SKM-1 treated with dmso at 0.1 percent for 144 hours (cell line): ENCODE measurements at regions not wholly inside any gene's neighbourhood (a gene's known extent, or its start where the extent isn't known, plus 50 kb on each side); places are given as distances from the start of the nearest gene placed in this dataset.
A peak's percentile ranks its signal among the peaks of the same experiment; 100 is the strongest.
"Not testable (repeated sequence)": the region's sequence is repeated elsewhere in the genome, so short reads cannot be mapped to it uniquely, and the experiment has no call there.

Experiments
- DNase-seq: peaks from one replicate; lab custom pipeline; 2025; ENCODE audit not compliant: unreplicated experiment; lab: John Stamatoyannopoulos, UW

- DNase-seq = no peak
Observed at GRCh38 chr5:158223054-158223600, 364.2 kb upstream of the CLINT1 start.

DNA sequence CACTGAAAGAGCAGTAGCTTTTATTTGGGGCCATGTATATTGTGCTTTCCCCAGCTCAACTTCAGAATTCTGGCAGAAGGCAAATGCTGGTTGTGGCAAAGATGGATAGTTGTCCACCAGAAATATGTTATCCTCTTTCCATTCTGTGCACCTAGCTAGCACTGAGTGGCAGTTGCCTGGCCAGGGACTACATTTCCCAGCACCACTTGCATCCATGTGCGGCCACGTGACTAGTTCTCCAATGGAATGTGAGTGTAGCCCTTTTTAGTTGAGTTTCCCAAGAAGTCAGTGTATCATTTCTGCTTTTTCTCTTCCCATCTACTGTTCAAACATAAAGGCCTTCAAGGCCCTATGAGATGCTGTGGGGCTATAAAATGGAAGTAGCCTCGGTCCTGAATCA is 354.0 kb upstream of the CLINT1 start:
- DNase-seq = no peak

DNA sequence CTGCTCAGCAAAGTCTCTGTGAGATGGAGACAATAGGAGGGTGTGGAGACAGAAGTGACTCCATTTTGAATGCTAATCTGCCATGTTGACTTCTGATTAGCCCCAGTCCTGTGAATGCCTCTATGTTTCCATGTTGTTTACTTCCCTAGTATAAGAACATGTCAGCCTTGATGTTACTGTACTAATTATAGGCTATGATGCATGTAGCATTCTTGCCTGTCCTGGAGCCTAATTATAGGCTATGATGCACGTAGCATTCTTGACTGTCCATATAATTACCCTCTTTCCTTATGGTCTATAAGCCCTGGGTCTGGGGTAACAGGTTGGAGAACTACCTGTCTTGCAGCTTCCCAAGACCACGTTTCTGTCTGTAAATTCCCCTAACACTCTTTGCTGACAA is 353.3 kb upstream of the CLINT1 start:
- DNase-seq = no peak

DNA sequence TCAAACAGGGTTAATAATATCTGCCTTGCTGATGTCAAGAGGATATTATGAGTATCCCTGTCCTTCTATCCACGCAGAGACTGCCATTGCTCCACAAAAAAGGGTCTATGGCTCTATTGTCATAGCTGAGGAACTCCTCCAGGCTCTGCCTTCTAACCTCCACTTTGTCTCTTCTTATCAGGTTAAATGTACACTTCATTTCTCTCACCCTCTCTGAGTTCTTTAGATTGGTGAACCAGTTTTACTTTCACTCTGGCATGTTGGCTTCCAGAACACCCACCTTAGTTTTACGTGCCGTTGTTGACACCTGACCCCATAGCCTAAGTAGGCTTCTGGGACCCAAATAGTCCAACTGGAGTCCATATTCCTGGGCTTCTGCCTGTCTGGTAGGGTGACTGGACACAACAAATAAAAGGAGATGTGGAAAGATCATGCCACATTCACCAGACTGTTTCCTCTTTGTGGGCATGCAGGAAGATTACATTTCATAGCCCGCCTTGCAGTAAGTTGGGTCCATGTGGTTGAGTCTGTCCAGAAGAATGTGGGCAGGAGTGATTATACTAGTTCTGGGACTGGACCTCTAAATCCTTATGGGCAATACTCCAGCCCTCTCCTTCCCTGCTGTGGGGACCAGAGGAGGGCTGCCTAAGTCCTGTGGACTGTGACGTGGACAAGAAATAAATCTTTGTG is 350.4 kb upstream of the CLINT1 start:
- DNase-seq = no peak

DNA sequence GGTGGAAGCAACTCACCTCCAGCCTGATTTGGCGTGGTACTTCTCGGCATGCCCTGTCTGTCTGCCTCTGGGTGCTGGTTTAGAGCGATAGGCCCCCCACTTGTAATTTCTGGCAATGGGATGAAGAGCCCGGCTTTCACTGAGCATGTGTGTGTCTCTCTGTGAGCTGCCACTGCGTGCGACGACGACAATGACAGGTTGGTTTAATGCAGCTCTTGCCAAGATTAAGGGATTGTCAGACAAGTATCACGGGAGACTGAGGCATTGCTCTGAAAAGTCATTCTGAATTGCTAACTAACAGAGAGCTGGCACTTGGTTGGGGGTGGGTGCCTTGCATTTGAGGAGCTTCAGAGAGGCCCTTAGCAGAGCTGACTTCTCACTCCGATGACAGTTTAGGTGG is 348.8 kb upstream of the CLINT1 start:
- no peak for DNase-seq

DNA sequence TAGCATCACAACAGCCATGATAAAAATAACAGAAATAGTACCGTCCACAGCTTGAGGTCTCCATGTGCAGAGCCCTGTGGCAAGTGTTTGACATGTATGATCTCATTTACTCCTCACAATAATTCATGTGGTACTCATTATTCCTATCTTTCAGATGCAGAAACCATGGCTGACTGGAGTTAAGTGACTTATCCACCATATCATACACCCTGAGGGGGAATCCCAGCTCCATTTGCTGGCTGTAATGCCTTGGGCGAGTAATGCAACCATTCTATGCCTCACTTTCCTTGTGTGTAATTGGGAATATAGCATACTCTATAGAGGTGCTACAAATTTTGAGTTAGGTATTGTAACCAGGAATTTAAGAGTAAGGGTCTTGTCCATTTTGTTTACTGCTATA is 347.0 kb upstream of the CLINT1 start:
- no peak for DNase-seq

- no peak for DNase-seq
Observed at GRCh38 chr5:158203261-158203660, 344.3 kb upstream of the CLINT1 start.

- DNase-seq = no peak
Observed at GRCh38 chr5:158202801-158203200, 343.9 kb upstream of the CLINT1 start.

DNA sequence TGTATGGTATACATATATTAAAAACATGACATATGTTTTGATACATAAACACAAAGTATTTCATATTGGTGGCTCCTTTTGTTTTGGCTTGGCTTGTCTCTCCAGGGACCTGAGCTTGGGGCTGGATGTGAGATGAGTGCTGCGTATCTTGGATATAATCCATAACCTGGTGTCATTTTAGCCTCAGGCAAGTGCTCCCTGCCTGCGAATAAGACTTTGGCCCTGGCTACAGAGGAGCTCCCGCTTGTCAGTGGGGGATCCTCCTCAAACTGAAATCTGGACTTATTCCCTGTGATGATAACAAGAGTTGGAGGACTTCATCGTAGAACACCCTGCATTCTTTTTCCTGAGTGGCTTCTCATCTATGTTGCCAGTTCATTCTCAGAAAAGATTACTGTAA is 341.7 kb upstream of the CLINT1 start:
- DNase-seq = no peak

DNA sequence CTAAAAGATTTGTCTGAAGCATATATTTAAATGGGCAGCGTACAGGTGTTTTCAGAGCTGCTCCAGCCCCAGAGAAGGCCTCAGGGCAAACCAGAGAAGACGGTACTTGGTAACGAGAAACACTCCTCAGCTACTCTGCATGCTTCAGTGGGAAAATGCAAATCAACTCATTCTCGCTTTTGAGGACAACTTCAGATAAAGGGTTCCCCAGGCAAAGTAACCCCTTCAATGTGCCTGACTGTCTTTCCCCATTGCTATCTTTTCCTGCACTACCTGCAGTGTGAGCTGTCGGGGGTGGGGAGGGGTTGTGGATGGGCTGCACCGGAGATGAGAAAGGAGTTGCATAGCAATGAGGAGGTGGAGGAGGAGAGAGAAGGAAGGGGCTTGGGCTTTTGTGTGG is 339.7 kb upstream of the CLINT1 start:
- DNase-seq = no peak

- DNase-seq = no peak
Observed at GRCh38 chr5:158195416-158196210, 336.7 kb upstream of the CLINT1 start.

DNA sequence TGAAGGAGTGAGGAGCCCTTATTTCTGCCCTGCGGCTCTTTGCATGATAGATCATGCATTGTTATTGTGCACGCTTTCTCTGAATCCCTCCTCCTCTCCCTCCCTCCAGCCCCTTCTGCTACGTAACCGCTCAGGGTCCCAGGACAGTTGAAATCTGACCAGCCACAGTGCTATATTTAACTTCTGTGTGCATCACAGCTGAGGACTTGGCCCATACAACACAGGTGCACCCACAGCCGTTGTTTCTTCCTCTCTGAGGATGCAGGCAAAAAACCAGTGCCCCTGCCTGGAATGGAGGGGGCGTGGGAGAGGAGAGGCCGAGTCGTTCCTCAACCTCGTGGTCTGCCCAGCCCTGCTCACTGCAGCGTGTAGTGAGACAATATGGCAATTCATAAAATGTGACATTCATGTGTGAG is 335.6 kb upstream of the CLINT1 start:
- DNase-seq = no peak

- not testable (repeated sequence) for DNase-seq
Observed at GRCh38 chr5:158193395-158193794, 334.4 kb upstream of the CLINT1 start.

DNA sequence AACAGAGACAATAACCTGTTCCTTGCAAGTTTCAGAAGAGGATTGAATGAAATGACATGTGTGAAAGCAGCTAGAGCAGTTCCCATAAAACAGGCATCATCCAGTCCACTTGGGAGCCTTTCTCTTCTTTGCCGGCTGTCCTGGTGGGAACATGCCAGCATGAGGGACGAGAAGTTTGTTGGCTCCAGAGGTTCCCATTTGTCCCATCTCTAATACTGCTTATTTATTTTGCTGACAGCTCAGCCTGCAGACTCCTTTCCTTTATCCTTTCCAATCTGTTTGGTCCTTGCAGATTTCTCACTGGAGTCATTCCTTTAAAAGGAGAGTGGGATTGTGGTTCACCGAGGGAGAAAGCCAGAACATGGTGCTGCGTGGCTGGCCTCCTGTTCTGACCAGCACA is 321.5 kb upstream of the CLINT1 start:
- no peak for DNase-seq

GRCh38 chr5:158179271-158179670 is 320.3 kb upstream of the CLINT1 start:
- no peak for DNase-seq

DNA sequence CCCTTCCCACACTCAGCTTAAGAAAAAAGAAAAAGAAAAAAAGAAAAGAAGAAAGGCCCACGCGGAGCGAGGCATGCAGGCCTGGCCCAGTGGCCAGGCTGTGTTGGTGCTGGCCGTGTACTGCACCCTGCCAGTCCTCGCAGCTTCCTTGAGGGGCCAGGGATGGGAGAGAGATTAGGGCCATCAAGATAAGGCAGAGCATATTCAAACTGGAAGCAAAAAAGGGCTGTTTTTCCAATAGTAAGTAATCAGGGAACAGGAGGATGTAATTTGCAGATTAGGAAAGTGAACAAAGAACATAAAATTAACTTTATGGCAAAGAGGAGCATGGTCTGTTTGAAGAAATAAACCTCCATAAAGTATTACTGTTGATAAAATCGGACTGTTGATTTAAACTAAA is 319.6 kb upstream of the CLINT1 start:
- DNase-seq = no peak

DNA sequence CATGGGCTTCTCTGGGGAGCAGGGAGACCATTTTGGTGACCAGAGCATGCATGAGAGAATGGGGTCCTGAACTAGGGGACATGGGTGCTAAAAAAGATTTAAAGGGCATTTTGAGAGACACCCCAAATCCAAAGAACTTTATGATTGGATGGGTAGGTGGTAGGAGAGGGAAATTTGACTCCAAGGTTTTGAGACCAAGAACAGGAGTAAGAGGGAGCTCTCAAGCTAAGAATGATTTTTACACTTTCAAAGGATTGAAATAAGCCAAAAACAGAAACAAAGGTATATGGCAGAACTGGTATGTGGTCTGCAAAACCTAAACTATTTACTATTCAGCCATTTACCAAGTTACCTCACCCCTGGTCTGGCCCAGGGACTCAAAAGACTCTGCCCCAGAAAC is 318.2 kb upstream of the CLINT1 start:
- no peak for DNase-seq

DNA sequence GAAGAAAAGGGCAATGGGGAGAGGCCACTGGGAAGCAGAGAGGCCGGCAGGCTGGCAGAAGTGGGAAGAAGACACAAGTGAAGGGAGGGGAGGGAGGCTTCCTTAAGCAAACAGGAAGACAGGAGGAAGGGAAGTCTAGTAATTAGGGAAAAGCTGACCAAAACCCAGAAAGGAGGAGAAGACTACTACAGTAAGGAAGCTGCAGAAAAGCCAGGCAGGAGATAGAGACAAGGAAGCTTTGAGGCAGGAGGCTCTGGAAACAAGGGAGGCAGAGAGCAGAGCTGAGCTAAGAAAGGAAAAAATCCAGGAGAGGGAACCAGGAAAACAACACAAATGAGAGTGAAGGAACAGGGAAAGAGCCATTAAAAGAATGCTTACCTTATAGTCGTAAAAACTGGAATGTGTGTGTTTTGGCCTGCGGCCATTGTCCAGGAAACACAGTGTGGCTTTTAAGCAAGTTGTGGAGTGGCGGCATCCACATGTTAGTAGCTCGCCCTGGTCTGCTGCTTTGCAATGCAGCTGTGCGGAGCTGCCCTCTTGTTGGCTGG is 317.1 kb upstream of the CLINT1 start:
- DNase-seq = no peak

GRCh38 chr5:158174918-158175851 is 316.2 kb upstream of the CLINT1 start:
- DNase-seq = peak; percentile 19

GRCh38 chr5:158174026-158174425 is 315.1 kb upstream of the CLINT1 start:
- DNase-seq = no peak

DNA sequence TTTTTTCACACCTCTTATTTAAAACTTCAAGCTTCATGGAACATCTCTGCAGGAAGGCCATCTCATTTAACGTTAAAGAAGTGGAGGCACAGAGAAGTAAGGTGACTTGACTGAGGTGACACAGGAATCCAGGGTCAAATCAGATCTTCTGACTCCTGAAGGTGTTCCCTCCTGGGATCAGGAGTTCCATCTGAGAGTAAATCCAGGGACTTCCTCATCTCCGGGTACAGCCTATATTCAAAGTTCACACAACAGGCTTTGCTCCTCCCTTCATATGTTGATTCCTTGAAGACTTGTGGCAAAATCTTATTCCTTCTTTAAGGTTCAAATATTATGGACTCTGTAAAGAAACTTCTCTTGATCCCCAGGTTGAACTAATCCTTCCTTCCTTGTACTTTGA is 313.1 kb upstream of the CLINT1 start:
- DNase-seq = no peak
